ENCODE measurements at regions not wholly inside any gene's neighbourhood (a gene's known extent, or its start where the extent isn't known, plus 50 kb on each side); places are given as distances from the start of the nearest gene placed in this dataset.

- no peak for TF ChIP-seq ARNT (IDR thresholded peaks at IDR 0.05)
- no peak for TF ChIP-seq BHLHE40 (IDR thresholded peaks at IDR 0.05; ENCODE audit: borderline replicate concordance)
These were observed 209.1 kb downstream of the IRF8 start for GRCh38 chr16:86108062-86108461.
